Hematopoietic multipotent progenitor cell treated with erythropoietin and hydrocortisone succinate and interleukin-3 and kit ligand, for 17 days (in vitro differentiated cells): ENCODE measurements at regions not wholly inside any gene's neighbourhood (a gene's known extent, or its start where the extent isn't known, plus 50 kb on each side); places are given as distances from the start of the nearest gene placed in this dataset.

ENCODE experiments used
- DNase-seq: peaks from one replicate; pipeline ENCODE4 v3.0.0-alpha.2; 2015; ENCODE audit warnings: low spot score

GRCh38 chr16:86404678-86405077 is 105.6 kb upstream of the FOXF1 start:
- DNase-seq, result no peak

- DNase-seq, result no peak
These were observed 105.0 kb upstream of the FOXF1 start for GRCh38 chr16:86405319-86405718.

GRCh38 chr16:86406056-86406455 is 104.3 kb upstream of the FOXF1 start:
- no peak for DNase-seq

GRCh38 chr16:86408685-86409084 is 101.6 kb upstream of the FOXF1 start:
- DNase-seq, result no peak

- no peak for DNase-seq
These were observed 100.2 kb upstream of the FOXF1 start for GRCh38 chr16:86410081-86410480.

- no peak for DNase-seq
These were observed 99.8 kb upstream of the FOXF1 start for GRCh38 chr16:86410529-86410928.

GRCh38 chr16:86411897-86412296 is 98.4 kb upstream of the FOXF1 start:
- DNase-seq, result no peak

GRCh38 chr16:86414991-86415740 is 95.2 kb upstream of the FOXF1 start:
- no peak for DNase-seq

GRCh38 chr16:86418981-86419380 is 91.3 kb upstream of the FOXF1 start:
- DNase-seq, result no peak

GRCh38 chr16:86419518-86419917 is 90.8 kb upstream of the FOXF1 start:
- no peak for DNase-seq

- no peak for DNase-seq
These were observed 88.3 kb upstream of the FOXF1 start for GRCh38 chr16:86421995-86422394.

GRCh38 chr16:86424398-86424797 is 85.9 kb upstream of the FOXF1 start:
- DNase-seq, result no peak

GRCh38 chr16:86424985-86425384 is 85.3 kb upstream of the FOXF1 start:
- DNase-seq, result no peak

GRCh38 chr16:86426063-86426642 is 84.2 kb upstream of the FOXF1 start:
- no peak for DNase-seq

GRCh38 chr16:86427433-86427851 is 82.9 kb upstream of the FOXF1 start:
- no peak for DNase-seq

- no peak for DNase-seq
These were observed 81.4 kb upstream of the FOXF1 start for GRCh38 chr16:86428729-86429517.

- DNase-seq, result no peak
These were observed 80.7 kb upstream of the FOXF1 start for GRCh38 chr16:86429663-86430062.

GRCh38 chr16:86430814-86431213 is 79.5 kb upstream of the FOXF1 start:
- DNase-seq, result no peak

- DNase-seq, result no peak
These were observed 78.8 kb upstream of the FOXF1 start for GRCh38 chr16:86431540-86431939.

GRCh38 chr16:86432048-86432447 is 78.3 kb upstream of the FOXF1 start:
- DNase-seq, result no peak

GRCh38 chr16:86432691-86433090 is 77.6 kb upstream of the FOXF1 start:
- no peak for DNase-seq

- no peak for DNase-seq
These were observed 73.7 kb upstream of the FOXF1 start for GRCh38 chr16:86436466-86437185.
